ENCODE measurements at regions not wholly inside any gene's neighbourhood (a gene's known extent, or its start where the extent isn't known, plus 50 kb on each side); places are given as distances from the start of the nearest gene placed in this dataset.

GRCh38 chr14:42140831-42141279 lies 534.2 kb downstream of the LRFN5 start:
- TF ChIP-seq CTCF (IDR thresholded peaks at IDR 0.05; ENCODE audit: low read depth, low read length) (no peak), POLR2A (IDR thresholded peaks at IDR 0.05; ENCODE audit: extremely low read depth, insufficient read length) (no peak), MYC (IDR thresholded peaks at IDR 0.05; ENCODE audit: low read depth, low read length) (no peak), MAX (IDR thresholded peaks at IDR 0.05; ENCODE audit: low read depth, low read length) (no peak)

All from NB4 (cell line).